GM12873 (cell line): ENCODE measurements at regions not wholly inside any gene's neighbourhood (a gene's known extent, or its start where the extent isn't known, plus 50 kb on each side); places are given as distances from the start of the nearest gene placed in this dataset.

Source experiments
- CTCF ChIP-seq: IDR thresholded peaks from 2 replicates; pipeline ENCODE4 v1.5.1; 2012; ENCODE audit warnings: low read depth, mild to moderate bottlenecking, moderate library complexity, low read length, control low read depth; ENCODE audit not compliant: insufficient read depth; ENCODE audit errors: missing control alignments

- TF ChIP-seq CTCF: no peak
Measured at GRCh38 chr5:126044111-126044668, 379.0 kb upstream of the GRAMD2B start.

GRCh38 chr5:126044931-126045565 lies 378.2 kb upstream of the GRAMD2B start:
- TF ChIP-seq CTCF: no peak

GRCh38 chr5:126046318-126046717 lies 376.9 kb upstream of the GRAMD2B start:
- TF ChIP-seq CTCF: no peak

GRCh38 chr5:126046846-126047571 lies 376.2 kb upstream of the GRAMD2B start:
- no peak for TF ChIP-seq CTCF

GRCh38 chr5:126052120-126052519 lies 371.1 kb upstream of the GRAMD2B start:
- TF ChIP-seq CTCF: no peak

GRCh38 chr5:126052791-126053190 lies 370.4 kb upstream of the GRAMD2B start:
- TF ChIP-seq CTCF: no peak

GRCh38 chr5:126053630-126054029 lies 369.6 kb upstream of the GRAMD2B start:
- no peak for TF ChIP-seq CTCF
